GM19023 (cell line): ENCODE measurements at regions not wholly inside any gene's neighbourhood (a gene's known extent, or its start where the extent isn't known, plus 50 kb on each side); places are given as distances from the start of the nearest gene placed in this dataset.
"Not testable (repeated sequence)": the region's sequence is repeated elsewhere in the genome, so short reads cannot be mapped to it uniquely, and the experiment has no call there.

ENCODE experiments used
- ATAC-seq: cut with Tn5 transposase; IDR thresholded peaks from one replicate; pipeline ENCODE4 v1.9.1; 2021; ENCODE audit warnings: mild to moderate bottlenecking, moderate library complexity; ENCODE audit not compliant: unreplicated experiment

DNA sequence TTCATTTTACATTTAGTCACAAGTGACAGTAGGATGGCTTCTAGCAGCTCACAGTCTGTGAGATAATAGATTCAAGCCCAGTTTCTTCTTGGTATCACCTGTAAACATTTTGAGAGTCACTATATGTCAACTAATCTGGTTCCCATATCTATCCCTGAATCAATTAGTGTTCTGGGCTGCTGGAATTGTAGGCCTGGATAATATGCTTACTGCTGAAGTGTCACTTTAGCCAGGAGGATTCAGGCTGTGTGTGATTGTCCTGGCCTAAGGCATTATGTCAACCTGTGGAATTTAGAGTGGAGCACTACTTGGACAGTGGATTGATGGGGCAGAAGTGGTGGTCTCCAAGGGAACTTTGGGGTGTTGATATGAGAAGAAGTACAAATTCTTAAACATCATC lies 1071.8 kb upstream of the CITED2 start:
- ATAC-seq: no peak

DNA sequence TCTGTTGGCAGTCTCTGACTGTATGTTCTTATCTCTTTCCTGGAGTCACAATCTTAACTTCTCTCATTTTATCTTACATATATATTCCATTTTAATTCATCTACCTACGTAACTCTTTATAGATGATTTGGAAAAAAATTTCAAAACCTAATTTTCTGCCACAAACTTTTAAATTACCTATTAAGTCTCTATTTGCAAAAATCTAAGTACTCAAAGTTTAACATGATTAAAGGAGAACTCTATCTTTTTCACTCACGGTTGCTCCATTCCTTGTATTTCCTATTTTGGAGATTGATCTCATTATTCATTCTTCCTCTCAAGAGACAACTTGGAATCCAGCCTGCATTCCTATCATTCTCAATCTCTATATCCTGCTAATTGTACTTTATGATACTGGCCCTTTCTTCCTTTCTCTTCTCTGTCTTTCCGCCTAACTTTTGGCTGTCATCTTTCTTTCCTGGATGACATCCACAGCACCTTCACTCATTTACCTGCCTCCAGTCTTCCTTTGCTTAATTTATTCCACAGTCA lies 1071.1 kb upstream of the CITED2 start:
- no peak for ATAC-seq

DNA sequence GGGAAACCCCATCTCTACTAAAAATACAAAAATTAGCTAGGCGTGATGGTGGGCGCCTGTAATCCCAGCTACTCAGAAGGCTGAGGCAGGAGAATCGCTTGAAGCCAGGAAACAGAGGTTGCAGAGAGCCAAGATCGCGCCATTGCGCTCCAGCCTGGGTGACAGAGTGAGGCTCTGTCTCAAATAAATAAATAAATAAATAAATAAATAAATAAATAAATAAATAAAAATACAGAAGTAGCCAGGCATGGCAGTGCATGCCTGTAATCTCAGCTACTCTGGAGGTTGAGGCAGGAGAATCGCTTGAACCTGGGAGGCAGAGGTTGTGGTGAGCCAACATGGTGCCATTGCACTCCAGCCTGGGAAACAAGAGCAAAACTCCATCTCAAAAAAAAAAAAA lies 1068.7 kb upstream of the CITED2 start:
- ATAC-seq: not testable (repeated sequence)

DNA sequence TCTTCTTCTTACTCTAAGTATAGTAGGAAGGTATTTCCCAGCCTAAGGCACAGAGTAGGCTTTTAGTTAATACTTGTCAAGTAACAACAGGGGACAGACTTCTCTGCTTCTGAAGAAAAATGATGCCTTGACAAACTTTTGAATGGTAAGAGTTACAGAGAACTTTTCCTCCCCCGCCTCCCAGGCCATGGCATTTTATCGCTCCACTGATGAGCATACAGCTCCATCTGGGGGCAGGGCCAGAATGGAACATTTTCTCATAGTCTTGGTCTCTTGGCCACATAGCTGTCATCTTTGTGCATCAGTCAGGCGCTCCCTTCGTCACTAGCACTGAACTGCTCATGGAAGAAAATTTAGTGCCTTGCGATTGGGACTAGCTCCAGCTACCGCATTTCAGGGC lies 1066.8 kb upstream of the CITED2 start:
- ATAC-seq: peak; percentile 69

DNA sequence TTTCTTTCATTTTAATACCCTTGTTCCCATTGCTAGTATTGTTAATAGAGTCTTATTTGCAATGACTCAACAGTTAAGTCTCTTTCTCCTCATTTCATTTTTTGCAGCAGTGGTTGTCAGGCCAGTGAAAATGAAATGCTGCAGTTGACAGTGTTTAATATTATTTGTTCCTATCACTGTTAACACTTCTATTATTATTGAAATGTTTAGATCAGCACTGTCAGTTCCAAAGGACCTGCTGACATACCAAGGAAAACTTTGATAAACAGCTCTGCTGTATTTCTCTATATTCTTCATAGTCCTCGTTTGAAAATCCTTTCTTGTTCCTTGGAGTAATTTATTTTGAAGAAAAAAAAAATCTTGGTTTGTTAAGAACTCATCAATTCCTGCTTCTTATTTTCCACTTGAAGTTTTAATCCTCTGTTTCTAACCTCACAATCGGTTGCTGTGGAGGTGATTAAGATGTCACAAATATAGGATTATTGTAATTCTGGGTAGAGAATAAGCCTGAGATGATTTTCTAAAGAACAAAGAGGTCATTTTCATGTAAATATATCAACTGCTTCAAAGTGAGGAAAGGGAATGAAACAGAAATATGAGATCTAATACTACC lies 1065.9 kb upstream of the CITED2 start:
- no peak for ATAC-seq

DNA sequence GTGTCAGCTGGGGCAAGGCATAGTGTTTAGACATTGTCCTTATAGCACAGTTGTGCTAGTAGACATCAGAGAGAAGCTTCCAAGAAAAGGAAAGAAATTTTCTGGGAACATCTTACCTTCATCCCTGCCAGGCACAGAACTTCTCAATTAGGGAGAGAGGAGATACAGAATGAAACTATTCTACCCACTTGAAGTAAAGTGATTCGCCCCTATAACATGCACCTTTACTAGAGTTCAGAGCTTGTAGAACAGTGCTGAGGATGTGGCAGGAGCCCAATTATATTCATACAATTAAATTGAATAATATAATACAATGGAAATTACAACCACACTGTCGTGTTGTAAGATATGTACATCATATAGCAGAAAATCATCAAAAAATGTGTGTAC lies 1063.9 kb upstream of the CITED2 start:
- ATAC-seq: no peak

DNA sequence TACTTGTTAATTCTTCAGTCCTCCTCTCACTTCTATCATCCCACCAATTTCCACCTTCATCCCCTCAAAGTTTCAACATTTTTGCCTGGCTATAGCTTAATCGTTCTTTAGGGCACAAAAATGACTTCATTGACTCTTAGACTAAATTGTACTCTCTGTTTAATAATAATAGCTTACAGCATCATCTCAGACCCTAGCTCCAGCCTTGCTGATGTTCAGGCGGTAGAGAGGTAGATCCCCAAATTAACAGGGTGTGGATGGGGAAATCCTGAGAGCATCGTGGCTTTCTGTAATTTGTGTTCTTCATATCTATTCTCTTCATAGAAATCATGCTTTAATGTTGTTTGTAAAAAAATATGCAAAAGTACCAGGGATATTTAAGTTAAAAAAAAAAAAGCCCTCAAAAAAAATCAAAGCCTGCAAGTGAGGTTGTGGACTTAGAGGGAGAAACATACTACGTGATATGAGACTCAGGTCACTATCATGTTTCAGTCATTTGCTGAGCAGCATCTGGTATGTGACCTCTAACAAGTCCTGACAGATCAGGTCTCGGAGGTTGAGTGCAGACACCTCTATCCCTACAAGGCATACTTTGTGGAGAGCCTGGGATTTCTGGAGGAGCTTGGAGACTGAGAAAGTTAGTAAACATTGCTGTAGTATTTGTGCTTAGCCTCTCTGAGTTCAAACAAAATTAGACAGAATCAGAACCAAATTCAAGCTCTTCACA lies 1063.3 kb upstream of the CITED2 start:
- no peak for ATAC-seq

DNA sequence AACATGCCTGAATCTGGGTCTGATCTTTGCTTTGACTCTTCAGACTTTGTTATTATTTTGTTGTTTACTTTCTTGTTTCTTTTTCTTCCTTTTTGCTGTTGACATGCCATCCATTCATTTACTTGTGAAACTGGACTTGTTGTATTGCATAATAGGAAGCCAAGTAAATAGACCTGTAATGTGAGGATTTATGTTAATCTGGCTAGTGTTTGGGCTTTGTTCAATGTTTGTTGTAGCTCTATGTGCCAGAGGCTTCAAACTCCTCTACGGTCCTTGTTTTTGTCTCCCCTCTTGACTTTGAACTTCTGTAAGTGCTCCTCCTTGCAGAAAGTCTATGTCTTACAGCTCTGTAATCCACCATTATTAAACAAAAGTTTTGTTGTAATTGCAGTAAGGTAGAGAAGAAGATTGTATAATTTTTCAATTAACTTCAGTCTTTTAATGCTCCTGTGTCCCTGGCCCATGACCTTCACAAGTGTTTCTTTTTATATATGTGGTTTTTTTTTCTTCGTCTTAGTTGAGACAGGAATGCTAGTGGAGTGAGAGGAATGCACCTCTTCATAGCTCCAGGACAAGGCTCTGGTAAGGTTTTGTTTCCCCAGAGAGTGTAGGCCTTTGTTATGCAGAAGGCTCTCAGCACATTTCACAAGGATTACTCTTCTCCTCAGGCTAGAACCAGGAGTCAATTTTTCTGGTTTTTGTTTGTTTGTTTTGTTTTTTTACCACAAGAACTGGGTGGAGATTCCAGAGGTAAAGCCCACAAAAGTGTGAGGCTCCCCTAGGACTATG lies 1061.8 kb upstream of the CITED2 start:
- ATAC-seq: no peak

DNA sequence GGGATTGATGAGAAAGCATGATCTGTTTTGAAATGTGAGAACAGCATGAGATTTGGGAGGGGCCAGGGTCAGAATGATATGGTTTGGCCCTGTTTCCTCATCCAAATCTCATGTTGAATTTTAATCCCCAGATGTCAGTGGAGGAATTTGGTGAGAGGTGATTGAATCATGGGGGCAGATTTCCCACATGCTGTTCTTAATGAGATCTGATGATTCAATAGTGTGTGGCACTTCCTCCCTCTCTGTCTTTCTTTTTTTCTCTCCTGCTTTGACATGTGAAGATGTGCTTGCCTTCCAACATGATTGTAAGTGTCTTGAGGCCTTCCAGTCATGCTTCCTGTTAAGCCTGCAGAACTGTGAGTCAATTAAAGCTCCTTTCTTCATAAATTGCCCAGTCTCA lies 1060.3 kb upstream of the CITED2 start:
- no peak for ATAC-seq

DNA sequence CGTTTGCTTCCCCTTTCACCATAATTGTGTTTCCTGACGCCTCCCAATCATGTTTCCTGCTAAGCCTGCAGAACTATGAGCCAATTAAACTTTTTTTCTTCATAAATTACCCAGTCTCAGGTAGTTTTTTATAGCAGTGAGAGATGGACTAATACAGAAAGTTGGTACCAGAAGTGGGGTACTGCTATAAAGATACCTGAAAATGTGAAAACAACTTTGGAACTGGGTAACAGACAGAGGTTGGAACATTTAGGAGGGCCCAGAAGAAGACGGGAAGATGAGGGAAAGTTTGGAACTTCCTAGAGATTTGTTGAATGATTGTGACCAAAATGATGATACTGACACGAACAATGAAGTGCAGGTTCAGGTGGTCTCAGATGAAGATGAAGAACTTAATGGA lies 1058.6 kb upstream of the CITED2 start:
- ATAC-seq: no peak

DNA sequence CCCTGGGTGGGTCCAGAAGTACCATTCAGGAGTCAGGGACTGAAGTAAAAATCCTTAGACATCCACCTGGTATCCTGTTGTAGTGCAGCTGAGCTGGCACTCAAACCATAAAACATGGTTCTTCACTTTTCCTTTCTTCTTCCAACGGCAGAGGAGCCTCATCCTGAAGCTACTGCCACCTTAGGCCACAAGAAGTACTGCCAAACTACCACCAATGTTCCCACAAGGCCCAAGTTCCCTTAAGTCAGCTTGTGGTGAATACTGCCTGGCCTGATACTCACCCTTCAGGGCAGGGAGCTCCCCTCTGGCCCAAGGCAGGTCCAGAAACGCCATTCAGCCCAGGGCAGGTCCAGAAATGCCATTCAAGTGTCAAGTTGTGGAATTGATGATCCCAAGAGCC lies 1053.4 kb upstream of the CITED2 start:
- no peak for ATAC-seq

DNA sequence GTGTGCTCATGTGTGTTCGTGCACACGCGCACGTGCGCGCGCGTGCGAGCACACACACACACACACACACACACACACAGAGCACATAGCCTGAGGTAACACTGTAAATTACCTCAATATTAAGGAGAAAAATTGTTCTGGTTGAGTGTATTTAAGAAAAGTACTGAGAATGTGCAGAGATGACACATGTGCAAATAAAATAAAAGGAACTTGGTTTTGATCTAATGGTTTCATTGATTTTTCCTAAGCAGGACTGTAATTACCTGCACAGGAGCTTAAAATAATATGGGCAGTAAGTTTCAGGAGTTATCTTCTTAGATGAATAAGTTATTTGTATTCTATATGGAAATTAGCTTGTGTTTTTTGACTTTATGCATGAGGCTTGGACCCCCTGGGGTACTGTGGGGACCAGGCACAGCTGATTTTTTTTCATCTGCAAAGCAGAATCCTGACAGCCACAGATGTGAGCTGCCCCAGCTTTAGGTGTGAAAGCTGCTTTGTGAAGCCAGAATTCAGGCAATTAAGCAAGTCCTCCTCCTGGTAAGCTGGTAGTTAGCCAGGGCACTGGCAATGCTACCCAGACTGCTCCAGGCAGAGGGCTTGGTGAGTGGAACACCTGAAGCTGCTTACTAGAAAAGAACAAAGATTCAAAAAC lies 1040.6 kb upstream of the CITED2 start:
- no peak for ATAC-seq

DNA sequence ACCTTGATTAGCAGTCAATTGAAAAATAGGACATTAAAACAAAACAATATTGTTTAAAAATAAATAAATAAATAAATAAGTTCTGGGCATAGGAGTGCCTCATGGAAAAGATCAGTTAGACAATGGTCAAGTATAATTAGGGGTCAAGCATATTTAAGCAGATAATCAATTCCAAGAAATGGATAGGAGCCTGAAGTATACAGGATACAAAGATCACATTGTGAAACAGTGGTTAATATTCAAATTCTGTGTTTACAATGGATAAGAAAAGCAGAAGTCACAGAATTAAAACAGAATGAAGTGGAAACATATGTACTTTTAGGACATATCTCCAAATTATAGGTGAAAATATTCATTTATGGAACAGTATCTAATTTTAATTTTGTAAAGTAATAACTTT lies 1028.6 kb upstream of the CITED2 start:
- ATAC-seq: no peak

DNA sequence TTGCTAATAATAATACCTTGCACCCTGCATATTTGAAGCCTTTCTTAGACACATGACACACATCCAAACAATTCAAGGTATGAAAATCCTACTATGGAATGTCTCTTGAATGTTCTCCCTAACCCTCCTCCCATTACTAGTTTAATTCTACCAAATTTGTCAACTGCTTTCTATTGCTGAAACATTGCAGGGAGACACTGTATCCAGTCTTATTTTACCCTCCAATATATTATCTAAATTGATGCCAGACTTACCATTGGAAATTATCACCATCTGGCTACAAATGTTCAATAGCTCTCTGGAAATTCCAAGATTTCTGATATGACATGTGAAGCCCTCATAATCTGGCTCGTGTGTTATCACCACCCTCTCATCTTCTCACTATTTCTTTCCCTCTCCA lies 1027.3 kb upstream of the CITED2 start:
- ATAC-seq: no peak

DNA sequence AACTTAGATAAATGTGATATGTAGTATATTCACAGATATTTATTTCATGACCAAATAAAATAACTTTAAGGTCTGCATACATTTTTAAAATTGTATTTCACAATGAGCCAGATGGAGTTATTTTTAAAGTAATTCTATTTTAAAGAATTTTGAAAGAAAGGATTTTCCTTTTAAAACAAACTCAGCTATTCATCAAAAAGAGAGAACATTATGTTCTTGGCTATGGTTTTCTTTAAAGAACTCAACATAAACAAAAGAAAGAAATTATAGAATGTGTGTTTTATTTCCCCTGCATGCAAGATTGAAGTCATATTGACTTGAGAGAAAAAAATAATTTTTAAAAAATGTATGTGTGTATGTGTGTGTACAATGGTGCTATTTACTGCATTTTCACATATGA lies 1023.6 kb upstream of the CITED2 start:
- no peak for ATAC-seq

DNA sequence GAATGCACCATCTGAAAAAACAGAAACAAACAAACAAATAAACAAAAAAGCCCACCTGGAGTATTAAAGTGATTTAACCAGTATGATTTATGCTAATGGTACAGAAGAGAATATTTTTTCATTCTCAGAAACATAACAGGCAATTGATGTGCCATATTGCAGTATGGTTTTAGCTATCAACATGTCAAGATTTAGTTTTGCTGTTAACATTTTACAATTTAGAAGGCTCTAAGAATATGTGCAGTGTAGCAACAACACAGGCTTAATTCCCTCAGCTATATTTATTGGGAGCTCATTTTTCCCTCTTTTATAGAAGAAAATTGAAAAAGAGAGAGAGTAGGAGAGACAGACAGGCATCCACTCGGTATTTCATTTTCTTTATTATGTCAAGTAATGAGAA lies 1022.7 kb upstream of the CITED2 start:
- ATAC-seq: no peak

DNA sequence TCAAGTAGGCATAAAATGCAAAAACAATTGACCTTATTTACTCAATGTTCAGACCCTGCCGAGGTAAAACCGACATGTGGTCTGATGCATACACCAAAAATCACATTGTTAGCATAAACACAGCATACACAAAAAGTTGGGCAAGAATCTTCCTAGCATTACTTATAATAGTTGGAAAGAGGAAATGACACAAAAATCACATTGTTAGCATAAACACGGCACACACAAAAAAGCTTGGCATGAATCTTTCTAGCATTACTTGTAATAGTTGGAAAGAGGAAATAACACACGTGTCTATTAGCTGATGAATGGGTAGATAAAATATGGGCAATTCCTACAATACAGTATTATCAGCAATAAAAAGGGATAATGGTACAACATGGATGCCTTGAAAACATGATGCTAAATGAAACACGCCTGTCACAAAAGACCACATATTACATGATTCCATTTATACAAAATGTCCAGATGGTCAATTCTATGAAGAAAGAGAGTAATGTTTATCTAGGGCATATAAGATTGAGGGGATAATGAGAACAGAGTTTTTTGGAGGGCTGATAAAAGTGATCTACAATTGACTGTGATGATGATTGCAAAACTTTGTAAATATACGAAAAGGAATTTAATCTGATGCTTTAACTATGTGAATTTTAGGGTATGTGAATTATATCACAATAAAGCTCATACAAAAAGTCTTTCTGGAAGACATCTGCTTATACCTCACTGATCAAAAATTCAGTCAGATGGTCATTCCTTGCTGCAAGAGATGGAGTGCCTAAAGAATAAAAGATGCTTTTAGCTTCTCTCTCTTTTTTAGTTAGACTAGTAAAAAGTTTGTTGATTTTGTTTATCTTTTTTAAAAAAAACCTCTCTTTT lies 1019.5 kb upstream of the CITED2 start:
- no peak for ATAC-seq

DNA sequence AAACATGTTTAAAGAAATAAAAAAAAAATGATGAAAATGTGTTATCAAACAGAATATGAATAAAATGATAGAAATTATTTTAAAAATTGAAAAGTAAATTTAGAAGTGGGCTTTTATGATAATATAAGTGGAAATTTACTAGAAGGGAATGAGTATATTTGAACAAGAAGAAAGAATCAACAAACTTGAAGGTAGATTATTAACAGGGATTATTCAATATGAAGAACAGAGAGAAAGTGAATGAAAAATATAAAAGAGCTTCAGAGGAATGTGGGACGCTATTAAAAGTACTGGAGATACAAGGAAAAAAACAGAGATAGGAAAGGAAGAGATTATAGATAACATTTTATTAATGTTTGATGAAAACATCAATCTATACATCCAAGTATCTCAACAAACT lies 1014.4 kb upstream of the CITED2 start:
- ATAC-seq: no peak

DNA sequence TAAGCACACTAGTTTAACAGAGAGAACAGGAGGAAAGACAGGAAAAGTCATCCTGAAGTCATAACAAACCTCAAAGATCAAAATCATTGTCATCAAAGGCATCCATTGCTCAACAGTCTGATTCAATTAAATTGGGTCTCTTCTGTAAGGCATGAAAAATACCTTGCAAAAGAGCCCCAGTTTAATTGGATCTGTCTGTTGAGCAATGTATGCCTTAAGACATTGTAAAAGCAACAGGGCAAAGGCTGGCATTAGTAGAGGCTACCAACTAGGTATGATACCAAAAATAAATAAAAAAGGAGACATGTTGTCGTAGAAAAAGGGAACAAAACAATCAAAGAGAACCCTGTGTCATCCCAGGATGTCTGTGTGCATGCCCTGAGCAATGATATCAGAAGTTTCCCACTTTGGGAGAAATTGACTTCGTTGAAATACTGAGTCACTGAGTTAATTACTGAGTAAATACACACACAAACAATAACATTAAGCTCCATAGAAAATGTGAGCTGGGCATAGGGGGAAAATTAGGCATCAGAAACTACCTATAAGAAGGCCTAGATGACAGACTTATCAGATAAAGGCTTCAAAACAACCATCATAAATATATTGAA lies 1013.8 kb upstream of the CITED2 start:
- no peak for ATAC-seq

DNA sequence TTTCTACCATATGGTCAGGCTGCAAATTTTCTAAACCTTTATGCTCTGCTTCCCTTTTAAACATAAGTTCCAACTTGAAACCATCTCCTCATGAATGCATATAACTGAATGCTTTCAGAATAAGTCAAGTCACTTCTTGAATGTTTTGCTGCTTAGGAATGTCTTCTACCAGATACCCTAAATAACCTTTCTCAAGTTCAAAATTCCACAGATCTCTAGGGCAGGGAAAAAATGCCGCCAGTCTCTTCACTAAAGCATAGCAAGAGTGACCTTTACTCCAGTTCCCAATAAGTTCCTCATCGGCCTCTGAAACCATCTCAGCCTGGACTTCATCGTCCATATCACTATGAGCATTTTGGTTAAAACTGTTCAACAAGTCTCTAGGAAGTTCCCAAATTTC lies 1011.2 kb upstream of the CITED2 start:
- no peak for ATAC-seq
